Stomach (tissue), 4 donors: ENCODE measurements at regions not wholly inside any gene's neighbourhood (a gene's known extent, or its start where the extent isn't known, plus 50 kb on each side); places are given as distances from the start of the nearest gene placed in this dataset.

Experiments used
- CTCF ChIP-seq, 7 experiments: fragments of 450-650 bp in 4 of 7; fragments of 200-600 bp in 3 of 7; sonication (generic) in 3 of 7; IDR thresholded peaks; one replicate each; pipeline ENCODE4 v1.5.1; 2016 to 2019; ENCODE audit warnings: antibody characterized with exemption in 7 of 7, control low read depth in 2 of 7, mild to moderate bottlenecking in 1 of 7
- POLR2A ChIP-seq, 4 donors: fragments of 450-650 bp; IDR thresholded peaks; one replicate each; pipeline ENCODE4 v1.6.1; 2016; ENCODE audit warnings: antibody characterized with exemption in 4 of 4, control low read depth in 2 of 4, mild to moderate bottlenecking in 1 of 4, moderate library complexity in 1 of 4

- no peak for TF ChIP-seq CTCF (IDR thresholded peaks at IDR 0.05)
- TF ChIP-seq POLR2A (IDR thresholded peaks at IDR 0.05): no peak
These were observed 74.9 kb upstream of the IRF2BP2 start for GRCh38 chr1:234684856-234685255.
